HepG2 (cell line): ENCODE measurements at regions not wholly inside any gene's neighbourhood (a gene's known extent, or its start where the extent isn't known, plus 50 kb on each side); places are given as distances from the start of the nearest gene placed in this dataset.

Experiments used
- ATAC-seq: fragments of 200-7000 bp; cut with Tn5 transposase; 3 replicates; pipeline ENCODE4 v1.9.1; 2020; ENCODE audit warnings: mild to moderate bottlenecking, moderate library complexity
- BruUV-seq: library from RNA; stranded (reverse); fragments of 400-500 nt; replicated peaks from 2 replicates; lab custom pipeline; 2021; lab: Mats Ljungman, UMichigan
- CTCF ChIA-PET: fragments of 300-600 bp; formaldehyde crosslinking; extraction: SDS; loops from one replicate; lab custom pipeline; 2021; ENCODE audit warnings: low total read pairs, inconsistent platforms, low intra/inter-chr PET ratio; lab: Yijun Ruan, JAX
- POLR2A ChIA-PET: fragments of 350-600 bp; sonication (Branson Sonifier 250); formaldehyde crosslinking; loops from one replicate; lab custom pipeline; 2020; ENCODE audit warnings: antibody characterized with exemption, inconsistent platforms; lab: Yijun Ruan, JAX
- DNase-seq: peaks from one replicate; pipeline ENCODE4 v3.0.0-alpha.2; 2015; ENCODE audit warnings: low spot score
- FAIRE-seq: peaks from 3 replicates; lab custom pipeline; 2011; peaks lifted over from hg19 to GRCh38; lab: Jason Lieb, UNC
- H2AFZ ChIP-seq: one replicate; pipeline ENCODE4 v1.6.1; 2011; ENCODE audit warnings: low read length, inconsistent platforms
- H3K27ac ChIP-seq: fragments of 300-600 bp; 3 replicates; pipeline ENCODE4 v1.8.0; 2011; ENCODE audit warnings: mixed run types, mild to moderate bottlenecking, mixed read lengths, low read length, inconsistent platforms; ENCODE audit not compliant: insufficient read depth; ENCODE audit errors: extremely low read length
- H3K27me3 ChIP-seq, 2 experiments: fragments of 200-600 bp in 1 of 2; 2 replicates in 1 of 2; 3 replicates in 1 of 2; pipeline versions ENCODE4 v1.6.0 to v1.8.0; 2011; ENCODE audit warnings: low read length in 2 of 2, mild to moderate bottlenecking in 2 of 2, moderate library complexity in 2 of 2, inconsistent platforms in 1 of 2; ENCODE audit not compliant: insufficient read depth in 2 of 2, control insufficient read depth in 1 of 2
- H3K36me3 ChIP-seq, 2 experiments: fragments of 200-600 bp in 1 of 2; replicated peaks in 1 of 2; 2 replicates in 1 of 2; 3 replicates in 1 of 2; pipeline versions ENCODE4 v1.5.1 to v1.8.0; 2011; ENCODE audit warnings: low read length in 2 of 2, inconsistent platforms in 1 of 2; ENCODE audit not compliant: insufficient read depth in 2 of 2, control insufficient read depth in 1 of 2
- H3K4me1 ChIP-seq: 2 replicates; pipeline ENCODE4 v1.5.1; 2012; ENCODE audit warnings: low read length, inconsistent platforms; ENCODE audit not compliant: insufficient read depth
- H3K4me2 ChIP-seq: 2 replicates; pipeline ENCODE4 v1.6.0; 2011; ENCODE audit warnings: low read depth, low read length, inconsistent platforms
- H3K4me3 ChIP-seq, 3 experiments: fragments of 200-600 bp in 1 of 3; sonication (generic), shearing (Covaris generic) in 1 of 3; replicated peaks in 1 of 3; 2 replicates each; pipeline ENCODE4 v1.5.1; 2011 to 2016; ENCODE audit warnings: low read length in 3 of 3, inconsistent platforms in 2 of 3, low read depth in 2 of 3, mild to moderate bottlenecking in 2 of 3, control low read depth in 1 of 3, mixed read lengths in 1 of 3; ENCODE audit not compliant: insufficient read depth in 1 of 3
- H3K79me2 ChIP-seq: one replicate; pipeline ENCODE4 v1.6.1; 2011; ENCODE audit warnings: low read length, inconsistent platforms; ENCODE audit not compliant: insufficient read depth
- H3K9ac ChIP-seq: 2 replicates; pipeline ENCODE4 v1.6.0; 2011; ENCODE audit warnings: mild to moderate bottlenecking, low read depth, low read length, inconsistent platforms; ENCODE audit not compliant: insufficient read depth
- H3K9me3 ChIP-seq: 2 replicates; pipeline ENCODE4 v1.5.1; 2012; ENCODE audit warnings: mild to moderate bottlenecking, low read length
- H4K20me1 ChIP-seq: 2 replicates; pipeline ENCODE4 v1.6.0; 2011; ENCODE audit warnings: inconsistent platforms, mild to moderate bottlenecking, low read length, moderate library complexity; ENCODE audit not compliant: insufficient read depth
- CREB3 ChIP-seq: sonication (generic); formaldehyde crosslinking; IDR thresholded peaks from 2 replicates; pipeline ENCODE4 v1.5.0; 2020; ENCODE audit warnings: missing genetic modification reagents
- HDAC2 ChIP-seq: sonication (generic); formaldehyde crosslinking; IDR thresholded peaks from 2 replicates; pipeline ENCODE4 v1.4.0; 2020; ENCODE audit warnings: missing genetic modification reagents
- HOXA3 ChIP-seq: sonication (generic); formaldehyde crosslinking; IDR thresholded peaks from 2 replicates; pipeline ENCODE4 v1.5.0; 2020; ENCODE audit warnings: missing genetic modification reagents
- MED13 ChIP-seq: sonication (generic); formaldehyde crosslinking; IDR thresholded peaks from 2 replicates; pipeline ENCODE4 v1.5.0; 2020; ENCODE audit warnings: missing genetic modification reagents
- MEIS1 ChIP-seq: sonication (generic); formaldehyde crosslinking; IDR thresholded peaks from 2 replicates; pipeline ENCODE4 v1.9.0; 2021; ENCODE audit warnings: mild to moderate bottlenecking, missing genetic modification reagents, moderate library complexity, borderline replicate concordance
- NFIC ChIP-seq: IDR thresholded peaks from 2 replicates; pipeline ENCODE4 v1.6.1; 2012; ENCODE audit warnings: mild to moderate bottlenecking, low read length, inconsistent platforms
- NR0B2 ChIP-seq: sonication (generic); formaldehyde crosslinking; IDR thresholded peaks from 2 replicates; pipeline ENCODE4 v1.4.0; 2020; ENCODE audit warnings: mild to moderate bottlenecking, missing genetic modification reagents
- PHF5A ChIP-seq: IDR thresholded peaks from one replicate; pipeline ENCODE4 v1.6.1; 2018; ENCODE audit warnings: low read depth, missing genetic modification reagents; ENCODE audit not compliant: unreplicated experiment
- RAD51 ChIP-seq: fragments of 450-650 bp; IDR thresholded peaks from 2 replicates; pipeline ENCODE4 v1.6.1; 2016; ENCODE audit warnings: borderline replicate concordance
- RXRA ChIP-seq: sonication (generic); formaldehyde crosslinking; IDR thresholded peaks from 2 replicates; pipeline ENCODE4 v1.5.1; 2020; ENCODE audit warnings: missing genetic modification reagents
- SMC3 ChIP-seq: IDR thresholded peaks from 2 replicates; pipeline ENCODE4 v1.6.1; 2011; ENCODE audit warnings: low read length, improper control_type of control experiment
- SRSF4 ChIP-seq: fragments of 200-400 bp; formaldehyde crosslinking; IDR thresholded peaks from one replicate; pipeline ENCODE4 v1.6.1; 2018; ENCODE audit warnings: mild to moderate bottlenecking, low read depth, low read length, moderate library complexity; ENCODE audit not compliant: poor library complexity, severe bottlenecking
- WIZ ChIP-seq: sonication (generic); formaldehyde crosslinking; IDR thresholded peaks from 2 replicates; pipeline ENCODE4 v1.5.1; 2020; ENCODE audit warnings: mild to moderate bottlenecking, missing genetic modification reagents
- ZNF296 ChIP-seq: sonication (generic); formaldehyde crosslinking; conservative IDR thresholded peaks from 2 replicates; pipeline ENCODE4 v1.5.0; 2020; ENCODE audit warnings: mild to moderate bottlenecking, missing genetic modification reagents
- ZNF629 ChIP-seq: sonication (generic); formaldehyde crosslinking; conservative IDR thresholded peaks from 2 replicates; pipeline ENCODE4 v1.5.0; 2020; ENCODE audit warnings: missing genetic modification reagents
- ZSCAN12 ChIP-seq: sonication (generic); formaldehyde crosslinking; IDR thresholded peaks from 2 replicates; pipeline ENCODE4 v1.9.0; 2021; ENCODE audit warnings: mild to moderate bottlenecking, missing genetic modification reagents
- in situ Hi-C: cut with HindIII; loops from 2 replicates; pipeline ENCODE4 v1.10.0; 2017; ENCODE audit warnings: low pct_unique_long_range_greater_than_20kb; ENCODE audit not compliant: extremely low pct_ligation_motif_present
- intact Hi-C: fragments of 100-400 bp; cut with micrococcal nuclease; formaldehyde crosslinking; loops from one replicate; pipeline ENCODE4 v1.10.0; 2022; ENCODE audit not compliant: unreplicated experiment

GRCh38 chr2:146530886-146531285 lies 1313.9 kb upstream of the ACVR2A start:
- no peak overlapping the region for H3K27ac ChIP-seq
- CTCF ChIA-PET: no interaction called here
- no peaks in the 10 kb centered on the region for H3K9me3 ChIP-seq
- no peaks in the 10 kb centered on the region for H3K36me3 ChIP-seq
- no peak for FAIRE-seq
- H3K79me2 ChIP-seq: no peaks in the 10 kb centered on the region
- no peak for DNase-seq
- in situ Hi-C loops (no loop called here), intact Hi-C loops (no loop called here)
- TF ChIP-seq SRSF4 (no peak), HOXA3 (CRISPR knock-in tag) (no peak), RAD51 (no peak), CREB3 (CRISPR knock-in tag) (no peak), SMC3 (no peak), PHF5A (CRISPR knock-in tag) (no peak), ZNF296 (CRISPR knock-in tag) (no peak), MED13 (CRISPR knock-in tag) (no peak), ZNF629 (CRISPR knock-in tag) (no peak), RXRA (CRISPR knock-in tag) (no peak), HDAC2 (CRISPR knock-in tag) (no peak), ZSCAN12 (no peak), WIZ (CRISPR knock-in tag) (no peak), NFIC (no peak), MEIS1 (no peak), NR0B2 (CRISPR knock-in tag) (no peak)
- POLR2A ChIA-PET: no interaction called here
- no peaks in the 10 kb centered on the region for H3K4me1 ChIP-seq
- ATAC-seq: no peak
- no peaks in the 10 kb centered on the region for H4K20me1 ChIP-seq
- BruUV-seq: no TSS peak
- H2AFZ ChIP-seq: no peak overlapping the region
- no peak overlapping the region for H3K9ac ChIP-seq
- H3K4me3 ChIP-seq: no peak overlapping the region
- H3K27me3 ChIP-seq: no peaks in the 10 kb centered on the region
- H3K4me2 ChIP-seq: no peak overlapping the region
